ENCODE measurements at regions not wholly inside any gene's neighbourhood (a gene's known extent, or its start where the extent isn't known, plus 50 kb on each side); places are given as distances from the start of the nearest gene placed in this dataset.
A peak's percentile ranks its signal among the peaks of the same experiment; 100 is the strongest.
"Not testable (repeated sequence)": the region's sequence is repeated elsewhere in the genome, so short reads cannot be mapped to it uniquely, and the experiment has no call there.

DNA sequence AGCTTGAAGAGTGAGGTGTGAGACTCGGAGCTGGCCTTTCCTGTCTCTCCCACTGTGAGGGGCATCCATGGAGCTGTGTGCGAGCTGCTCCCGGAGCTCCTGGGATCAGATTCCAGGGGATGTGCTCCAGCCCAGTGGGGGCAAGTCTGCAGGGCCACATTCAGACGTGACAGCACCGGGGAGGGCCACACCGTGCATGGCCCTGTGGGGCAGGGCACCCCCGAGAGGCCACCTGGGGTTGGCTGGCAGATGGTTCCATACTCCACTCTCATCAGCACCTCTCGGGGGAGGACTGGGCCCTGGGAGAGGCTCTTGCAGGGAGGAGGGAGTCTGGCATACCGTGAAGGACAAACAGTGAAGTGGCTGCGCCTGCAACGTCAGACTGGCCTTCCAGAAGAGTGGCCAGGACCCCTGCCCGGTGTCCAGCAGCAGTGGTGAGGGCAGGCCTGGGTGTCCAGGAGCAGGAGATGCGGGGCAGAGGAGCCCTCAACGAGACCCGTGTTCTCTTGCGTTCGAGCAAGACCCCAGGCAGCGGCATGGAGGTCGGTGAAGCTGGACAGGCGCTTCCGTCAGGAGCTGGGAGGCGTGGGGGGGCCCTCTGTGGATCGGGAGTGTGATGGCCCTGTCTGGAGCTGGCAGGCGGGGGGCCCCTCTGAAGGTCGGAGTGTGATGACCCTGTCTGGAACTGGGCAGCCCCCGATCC, 84.3 kb downstream of the ASB1 start:
- Histone ChIP-seq H3K36me3 (ENCODE audit: control insufficient read depth, insufficient read depth, low read length) (no peaks in the 10 kb centered on the region), H3K4me3 (ENCODE audit: low read depth, low read length) (no peak overlapping the region), H3K27me3 (ENCODE audit: control insufficient read depth, insufficient read depth, low read length) (peaks cover 4% of the 10 kb centered on the region; the same call in 1 of the 2 replicates)
- DNase-seq (ENCODE audit: low read depth), result no peak
- CTCF ChIA-PET, result interaction anchor here (7.7 kb wide), 1 partner anchor 275 kb away, joined by 60 read pairs; no protein-coding TSS in a partner anchor
- TF ChIP-seq, protein P1, sequence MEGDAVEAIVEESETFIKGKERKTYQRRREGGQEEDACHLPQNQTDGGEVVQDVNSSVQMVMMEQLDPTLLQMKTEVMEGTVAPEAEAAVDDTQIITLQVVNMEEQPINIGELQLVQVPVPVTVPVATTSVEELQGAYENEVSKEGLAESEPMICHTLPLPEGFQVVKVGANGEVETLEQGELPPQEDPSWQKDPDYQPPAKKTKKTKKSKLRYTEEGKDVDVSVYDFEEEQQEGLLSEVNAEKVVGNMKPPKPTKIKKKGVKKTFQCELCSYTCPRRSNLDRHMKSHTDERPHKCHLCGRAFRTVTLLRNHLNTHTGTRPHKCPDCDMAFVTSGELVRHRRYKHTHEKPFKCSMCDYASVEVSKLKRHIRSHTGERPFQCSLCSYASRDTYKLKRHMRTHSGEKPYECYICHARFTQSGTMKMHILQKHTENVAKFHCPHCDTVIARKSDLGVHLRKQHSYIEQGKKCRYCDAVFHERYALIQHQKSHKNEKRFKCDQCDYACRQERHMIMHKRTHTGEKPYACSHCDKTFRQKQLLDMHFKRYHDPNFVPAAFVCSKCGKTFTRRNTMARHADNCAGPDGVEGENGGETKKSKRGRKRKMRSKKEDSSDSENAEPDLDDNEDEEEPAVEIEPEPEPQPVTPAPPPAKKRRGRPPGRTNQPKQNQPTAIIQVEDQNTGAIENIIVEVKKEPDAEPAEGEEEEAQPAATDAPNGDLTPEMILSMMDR (IDR thresholded peaks at IDR 0.05; ENCODE audit: insufficient read depth, low read depth, low read length), result no peak
- POLR2A ChIA-PET, result no interaction called here

- POLR2A ChIA-PET, result no interaction called here
- DNase-seq (ENCODE audit: low read depth), result no peak
- TF ChIP-seq, protein P1 (IDR thresholded peaks at IDR 0.05; ENCODE audit: insufficient read depth, low read depth, low read length), result no peak
- peaks cover 4% of the 10 kb centered on the region; the same call in 1 of the 2 replicates for H3K27me3 ChIP-seq (ENCODE audit: control insufficient read depth, insufficient read depth, low read length)
- CTCF ChIA-PET, result interaction anchor here (7.7 kb wide), 1 partner anchor 275 kb away, joined by 60 read pairs; no protein-coding TSS in a partner anchor
- H3K4me3 ChIP-seq (ENCODE audit: low read depth, low read length), result no peak overlapping the region
- no peaks in the 10 kb centered on the region for H3K36me3 ChIP-seq (ENCODE audit: control insufficient read depth, insufficient read depth, low read length)
Observed at GRCh38 chr2:238511614-238511950, 84.9 kb downstream of the ASB1 start.

- ChIA-PET CTCF (interaction anchor here (1.0 to 7.7 kb wide), 8 partner anchors 8 to 274 kb away, joined by 3 to 60 read pairs (median 4); no protein-coding TSS in a partner anchor), POLR2A (no interaction called here)
- TF ChIP-seq, protein P1 (IDR thresholded peaks at IDR 0.05; ENCODE audit: insufficient read depth, low read depth, low read length), result no peak
- H3K36me3 ChIP-seq (ENCODE audit: control insufficient read depth, insufficient read depth, low read length), result no peaks in the 10 kb centered on the region
- no peak for DNase-seq (ENCODE audit: low read depth)
- H3K27me3 ChIP-seq (ENCODE audit: control insufficient read depth, insufficient read depth, low read length), result peaks cover 4% of the 10 kb centered on the region; the same call in 1 of the 2 replicates
- no peak overlapping the region for H3K4me3 ChIP-seq (ENCODE audit: low read depth, low read length)
Observed at GRCh38 chr2:238512247-238512867, 85.6 kb downstream of the ASB1 start.

DNA sequence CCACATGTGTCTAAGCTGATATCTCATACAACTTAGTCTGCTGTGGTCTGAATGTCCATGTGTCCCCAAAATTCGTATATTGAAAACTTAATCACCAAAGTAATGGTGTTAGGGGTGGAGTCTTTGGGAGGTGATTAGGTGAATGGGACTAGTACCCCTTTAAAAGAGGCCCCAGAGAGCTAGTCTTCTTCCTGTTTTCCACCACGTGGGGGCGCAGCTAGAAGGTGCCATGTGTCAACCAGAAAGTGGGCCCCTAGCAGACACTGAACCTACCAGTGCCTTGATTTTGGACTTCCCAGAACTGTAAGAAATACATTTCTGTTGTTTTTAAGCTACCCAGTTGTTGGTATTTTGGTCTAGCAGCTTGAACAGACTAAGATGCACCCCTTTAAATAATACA, 86.6 kb downstream of the ASB1 start:
- Histone ChIP-seq H3K36me3 (ENCODE audit: control insufficient read depth, insufficient read depth, low read length) (no peaks in the 10 kb centered on the region), H3K4me3 (ENCODE audit: low read depth, low read length) (no peak overlapping the region), H3K27me3 (ENCODE audit: control insufficient read depth, insufficient read depth, low read length) (0 out of 2 replicates have a peak, but pooled peaks cover 2% of the 10 kb centered on the region)
- DNase-seq (ENCODE audit: low read depth), result no peak
- POLR2A ChIA-PET, result no interaction called here
- TF ChIP-seq, protein P1 (IDR thresholded peaks at IDR 0.05; ENCODE audit: insufficient read depth, low read depth, low read length), result peak; percentile 73
- CTCF ChIA-PET, result interaction anchor here (0.6 to 7.7 kb wide), 38 partner anchors 9 to 649 kb away, joined by 3 to 60 read pairs (median 4); partner anchors contain the start of gene TWIST2

DNA sequence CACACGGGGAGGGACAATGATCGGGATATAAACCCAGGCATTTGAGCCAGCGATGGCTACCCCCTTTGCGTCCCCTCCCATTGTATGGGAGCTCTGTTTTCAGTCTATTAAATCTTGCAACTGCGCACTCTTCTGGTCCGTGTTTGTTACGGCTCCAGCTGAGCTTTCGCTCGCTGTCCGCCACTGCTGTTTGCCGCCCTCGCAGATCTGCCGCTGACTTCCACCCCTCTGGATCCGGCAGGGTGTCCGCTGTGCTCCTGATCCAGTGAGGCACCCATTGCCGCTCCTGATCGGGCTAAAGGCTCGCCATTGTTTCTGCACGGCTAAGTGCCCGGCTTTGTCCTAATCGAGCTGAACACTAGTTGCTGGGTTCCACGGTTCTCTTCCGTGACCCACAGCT, 87.3 kb downstream of the ASB1 start:
- DNase-seq (ENCODE audit: low read depth); H3K36me3 ChIP-seq (ENCODE audit: control insufficient read depth, insufficient read depth, low read length); POLR2A ChIA-PET; H3K27me3 ChIP-seq (ENCODE audit: control insufficient read depth, insufficient read depth, low read length); H3K4me3 ChIP-seq (ENCODE audit: low read depth, low read length): not testable (repeated sequence)
- CTCF ChIA-PET, result interaction anchor here (0.7 to 7.7 kb wide), 34 partner anchors 10 to 459 kb away, joined by 3 to 60 read pairs (median 4); partner anchors contain the start of gene TWIST2

All from BJ (cell line).